Transverse colon (tissue), 4 donors: ENCODE measurements at regions not wholly inside any gene's neighbourhood (a gene's known extent, or its start where the extent isn't known, plus 50 kb on each side); places are given as distances from the start of the nearest gene placed in this dataset.

ENCODE experiments used
- DNase-seq: peaks from one replicate; pipeline ENCODE4 v3.0.0-alpha.2; 2019
- H3K27ac ChIP-seq, 4 donors: fragments of 200-600 bp; sonication (generic); 2 replicates each; pipeline ENCODE4 v1.5.1; 2016 to 2018; ENCODE audit warnings: inconsistent platforms in 4 of 4
- H3K27me3 ChIP-seq: fragments of 200-600 bp; sonication (generic); 2 replicates; pipeline ENCODE4 v1.5.1; 2017; ENCODE audit warnings: inconsistent platforms
- H3K36me3 ChIP-seq, 4 donors: fragments of 200-600 bp; sonication (generic); 2 replicates each; pipeline ENCODE4 v1.5.1; 2017 to 2019; ENCODE audit warnings: inconsistent platforms in 4 of 4
- H3K4me1 ChIP-seq, 4 donors: fragments of 200-600 bp; sonication (generic); 2 replicates each; pipeline ENCODE4 v1.5.1; 2017 to 2020; ENCODE audit warnings: inconsistent platforms in 4 of 4
- H3K4me3 ChIP-seq, 4 donors: fragments of 200-600 bp; sonication (generic); 1 replicate in 1 of 4; 2 replicates in 3 of 4; pipeline versions ENCODE4 v1.5.1 to v1.6.1; 2017 to 2019; ENCODE audit warnings: inconsistent platforms in 4 of 4
- H3K9me3 ChIP-seq, 2 donors: fragments of 200-600 bp; sonication (generic); 2 replicates each; pipeline ENCODE4 v1.5.1; 2017 to 2019; ENCODE audit warnings: inconsistent platforms in 2 of 2
- CTCF ChIP-seq, 5 experiments: fragments of 200-600 bp in 3 of 5; fragments of 450-650 bp in 2 of 5; sonication (generic) in 3 of 5; IDR thresholded peaks; 1 replicate in 2 of 5; 2 replicates in 3 of 5; pipeline ENCODE4 v1.5.1; 2016 to 2017; ENCODE audit warnings: antibody characterized with exemption in 5 of 5, inconsistent platforms in 3 of 5, mild to moderate bottlenecking in 2 of 5, moderate library complexity in 1 of 5
- EP300 ChIP-seq: sonication (generic); formaldehyde crosslinking; IDR thresholded peaks from one replicate; pipeline ENCODE4 v1.6.1; 2017; ENCODE audit warnings: antibody characterized with exemption, low read depth
- POLR2A ChIP-seq: fragments of 450-650 bp; IDR thresholded peaks from one replicate; pipeline ENCODE4 v1.6.1; 2016; ENCODE audit warnings: antibody characterized with exemption, mild to moderate bottlenecking, moderate library complexity
- POLR2AphosphoS5 ChIP-seq, 3 donors: sonication (generic); formaldehyde crosslinking; IDR thresholded peaks; one replicate each; pipeline ENCODE4 v1.6.1; 2016; ENCODE audit warnings: antibody characterized with exemption in 3 of 3
- WGBS, 2 donors: methylation state at CpG; one replicate each; pipeline ENCODE4 v1.1.5; 2018; ENCODE audit warnings: low coverage in 1 of 2; 5-methylcytosine and 5-hydroxymethylcytosine counted together
- in situ Hi-C, 4 donors: fragments of 200-750 bp; cut with MboI; loops; one replicate each; pipeline versions ENCODE4 v1.15.0 to v1.15.1; 2017; ENCODE audit warnings: low sequenced_read_pairs in 3 of 4, low pct_ligation_motif_present in 1 of 4, low pct_unique_long_range_greater_than_20kb in 1 of 4
- intact Hi-C: fragments of 100-400 bp; cut with DNase I; formaldehyde crosslinking; loops from one replicate; pipeline ENCODE4 v1.15.1; 2023; ENCODE audit warnings: low total_unique reads

DNA sequence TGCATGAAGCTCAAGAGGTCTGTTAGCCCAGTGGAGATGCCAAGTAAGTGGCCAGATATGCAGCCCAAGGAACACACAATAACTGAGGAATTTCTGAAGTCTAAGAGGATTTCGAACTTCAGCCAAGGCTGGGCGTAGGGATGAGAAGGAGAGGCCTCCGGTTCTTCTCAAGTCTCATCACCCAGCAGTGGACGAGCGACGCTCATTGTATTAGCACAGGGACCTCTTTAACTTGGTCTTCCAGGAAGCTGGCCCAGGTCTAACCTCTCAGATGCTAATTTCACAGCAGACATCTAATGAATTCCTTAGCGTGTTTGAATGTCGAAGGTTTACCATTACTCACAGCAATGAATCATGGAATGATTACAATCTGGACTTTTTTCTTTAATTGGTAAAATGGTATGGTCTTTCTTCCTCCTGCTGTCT is 85.0 kb downstream of the HES1 start:
- in situ Hi-C loops (no loop called here), intact Hi-C loops (no loop called here)
- TF ChIP-seq POLR2AphosphoS5 (IDR thresholded peaks at IDR 0.05) (no peak), CTCF (IDR thresholded peaks at IDR 0.05) (no peak), EP300 (no peak), POLR2A (no peak)
- Histone ChIP-seq H3K27ac (no peak overlapping the region), H3K27me3 (no peaks in the 10 kb centered on the region), H3K9me3 (no peaks in the 10 kb centered on the region), H3K4me1 (peaks cover 0 to 3% (median 0%) of the 10 kb centered on the region in 4 donors), H3K36me3 (no peaks in the 10 kb centered on the region), H3K4me3 (no peak overlapping the region)
- no peak for DNase-seq
- 86 to 97% methylated on average over 5 to 8 of the region's 8 CpGs for WGBS, 2 donors

DNA sequence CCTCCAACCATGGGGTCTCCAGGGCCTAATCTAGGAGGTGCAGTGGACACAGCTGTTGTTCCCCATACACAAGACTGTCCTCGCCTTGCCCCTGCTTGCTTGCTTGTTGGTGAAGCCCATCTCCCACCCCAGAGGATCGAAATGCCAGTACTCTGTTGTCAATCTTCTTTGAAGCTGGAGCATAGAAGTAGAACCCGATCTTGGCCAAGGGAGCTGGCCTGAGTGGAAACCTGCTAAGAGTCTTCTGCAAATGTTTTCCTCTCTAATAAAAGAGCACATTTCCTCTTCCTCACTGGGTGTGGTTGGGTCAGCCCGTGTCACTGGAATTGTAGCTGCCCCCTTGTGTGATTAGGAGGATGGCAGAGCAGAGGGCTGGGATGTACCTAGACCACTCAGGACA is 85.4 kb downstream of the HES1 start:
- H3K9me3 ChIP-seq: no peaks in the 10 kb centered on the region
- no peaks in the 10 kb centered on the region for H3K36me3 ChIP-seq
- H3K27ac ChIP-seq: no peak overlapping the region
- H3K27me3 ChIP-seq: no peaks in the 10 kb centered on the region
- WGBS, 2 donors: 77% methylated on average over 4 of the region's 4 CpGs; no CpG with 5 or more reads in 1 of the 2 donors
- peaks cover 0 to 3% (median 0%) of the 10 kb centered on the region in 4 donors for H3K4me1 ChIP-seq
- TF ChIP-seq POLR2AphosphoS5 (IDR thresholded peaks at IDR 0.05): no peak
- no peak for TF ChIP-seq CTCF (IDR thresholded peaks at IDR 0.05)
- TF ChIP-seq EP300: no peak
- TF ChIP-seq POLR2A: no peak
- intact Hi-C loops (no loop called here), in situ Hi-C loops (no loop called here)
- no peak for DNase-seq
- H3K4me3 ChIP-seq: no peak overlapping the region

DNA sequence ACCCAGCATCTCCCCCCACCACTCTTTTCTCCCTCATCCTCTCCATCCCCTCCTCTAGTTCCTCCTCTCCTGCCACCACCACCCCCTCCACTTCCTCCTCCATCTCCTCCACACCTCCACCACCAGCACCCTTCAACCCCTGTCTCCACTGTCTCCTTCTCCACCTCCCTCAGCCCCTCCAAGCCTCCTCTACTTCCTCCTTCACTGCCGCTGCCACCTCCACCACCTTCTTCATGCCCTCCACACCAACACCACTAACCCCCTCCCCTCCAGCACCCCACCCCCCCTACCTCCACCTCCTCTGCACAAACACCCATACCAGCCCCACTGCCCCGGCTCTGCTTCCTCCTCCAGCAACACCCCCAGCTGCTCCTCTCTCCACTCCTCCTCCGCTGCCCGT is 88.0 kb downstream of the HES1 start:
- WGBS, 2 donors: 80% methylated on average over 4 of the region's 4 CpGs; no CpG with 5 or more reads in 1 of the 2 donors
- in situ Hi-C loops: no loop called here
- TF ChIP-seq POLR2AphosphoS5 (IDR thresholded peaks at IDR 0.05) (no peak), EP300 (no peak)
- no peaks in the 10 kb centered on the region for H3K9me3 ChIP-seq
- no peaks in the 10 kb centered on the region for H3K36me3 ChIP-seq
- no peaks in the 10 kb centered on the region for H3K27me3 ChIP-seq
- H3K27ac ChIP-seq: no peak overlapping the region
- DNase-seq: no peak
- H3K4me3 ChIP-seq: no peak overlapping the region
- intact Hi-C loops: no loop called here
- peaks cover 0 to 3% (median 0%) of the 10 kb centered on the region in 4 donors for H3K4me1 ChIP-seq

- 57 to 71% methylated on average over 9 to 20 of the region's 20 CpGs for WGBS, 2 donors
- Histone ChIP-seq H3K27ac (no peak overlapping the region), H3K36me3 (no peaks in the 10 kb centered on the region), H3K27me3 (no peaks in the 10 kb centered on the region), H3K4me3 (no peak overlapping the region), H3K9me3 (no peaks in the 10 kb centered on the region), H3K4me1 (peaks cover 0 to 3% (median 0%) of the 10 kb centered on the region in 4 donors)
- in situ Hi-C loops: no loop called here
- DNase-seq: no peak
- no peak for TF ChIP-seq POLR2AphosphoS5 (IDR thresholded peaks at IDR 0.05)
- no peak for TF ChIP-seq CTCF (IDR thresholded peaks at IDR 0.05)
- no peak for TF ChIP-seq POLR2A
- no peak for TF ChIP-seq EP300
- intact Hi-C loops: no loop called here
Observed at GRCh38 chr3:194224471-194225417, 88.8 kb downstream of the HES1 start.
